ENCODE measurements at regions not wholly inside any gene's neighbourhood (a gene's known extent, or its start where the extent isn't known, plus 50 kb on each side); places are given as distances from the start of the nearest gene placed in this dataset.

DNA sequence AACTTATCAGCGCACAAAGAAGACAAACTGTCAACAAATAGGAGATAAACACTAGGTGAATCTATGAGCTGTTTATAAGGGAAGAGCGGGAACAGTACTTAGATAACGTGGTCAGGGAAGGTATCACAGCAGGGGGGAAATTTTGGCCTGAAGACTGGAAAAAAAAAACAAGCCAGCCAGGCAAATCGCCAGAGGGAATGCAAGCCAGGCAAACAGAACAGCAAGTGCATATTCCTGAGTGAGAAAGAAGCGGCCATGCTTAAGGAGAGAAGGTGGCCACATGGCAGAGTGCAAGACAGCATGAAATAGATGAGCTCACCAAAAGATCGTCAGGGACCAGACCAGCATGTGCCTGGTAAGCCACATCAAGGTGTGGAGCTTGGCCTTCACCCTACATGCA is 466.5 kb upstream of the ARID1B start:
- no peak for DNase-seq (ENCODE audit: low read depth in 2 of 3, low spot score in 1 of 3)

GRCh38 chr6:156309017-156309416 is 468.2 kb upstream of the ARID1B start:
- no peak for DNase-seq (ENCODE audit: low read depth in 2 of 3, low spot score in 1 of 3)

- DNase-seq (ENCODE audit: low read depth in 2 of 3, low spot score in 1 of 3), result no peak
Observed at GRCh38 chr6:156308604-156309003, 468.6 kb upstream of the ARID1B start.

GRCh38 chr6:156306531-156306930 is 470.6 kb upstream of the ARID1B start:
- DNase-seq (ENCODE audit: low read depth in 2 of 3, low spot score in 1 of 3), result no peak

DNA sequence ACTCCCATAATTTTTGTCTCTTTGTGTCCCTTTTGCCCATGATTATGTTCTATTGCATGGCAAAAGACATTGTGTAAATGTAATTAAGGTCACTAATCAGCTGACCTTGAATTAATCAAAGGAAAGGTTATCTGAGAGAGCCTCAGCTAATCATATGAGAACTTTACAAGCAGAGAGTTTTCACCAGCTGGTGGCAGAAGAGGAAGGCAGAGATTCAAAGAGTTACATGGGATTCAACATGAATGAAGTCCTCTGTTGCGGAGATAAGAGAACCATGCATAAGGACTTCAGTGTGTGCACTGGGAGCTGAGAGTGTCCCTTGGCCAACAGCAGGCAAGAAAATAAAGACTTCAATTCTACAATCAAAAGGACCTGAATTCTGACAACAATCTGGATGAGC is 494.1 kb upstream of the ARID1B start:
- DNase-seq (ENCODE audit: low read depth in 2 of 3, low spot score in 1 of 3), result no peak

- DNase-seq (ENCODE audit: low read depth in 2 of 3, low spot score in 1 of 3), result no peak
Observed at GRCh38 chr6:156282087-156282486, 495.1 kb upstream of the ARID1B start.

DNA sequence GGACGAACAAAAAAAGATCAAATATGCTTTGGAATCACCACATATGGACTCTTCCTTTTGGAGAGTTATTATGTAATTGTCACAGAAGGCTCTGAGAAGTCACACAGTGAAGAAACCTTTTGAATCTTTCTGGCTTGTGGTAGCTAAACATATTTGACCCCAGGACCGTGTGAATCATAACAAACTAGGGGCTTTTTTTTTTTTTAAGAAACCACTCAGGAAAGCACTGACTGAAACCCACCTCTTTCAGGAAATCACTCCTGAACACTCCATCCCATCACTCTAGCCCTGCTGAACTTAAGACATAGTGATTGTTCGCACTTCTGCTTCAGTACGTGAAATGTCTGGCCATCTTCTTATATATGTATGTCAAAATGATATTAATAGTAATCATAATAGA is 495.9 kb upstream of the ARID1B start:
- DNase-seq (ENCODE audit: low read depth in 2 of 3, low spot score in 1 of 3), result no peak

GRCh38 chr6:156280065-156280464 is 497.1 kb upstream of the ARID1B start:
- DNase-seq (ENCODE audit: low read depth in 2 of 3, low spot score in 1 of 3), result no peak

- DNase-seq (ENCODE audit: low read depth in 2 of 3, low spot score in 1 of 3), result no peak
Observed at GRCh38 chr6:156279261-156279969, 497.8 kb upstream of the ARID1B start.

DNA sequence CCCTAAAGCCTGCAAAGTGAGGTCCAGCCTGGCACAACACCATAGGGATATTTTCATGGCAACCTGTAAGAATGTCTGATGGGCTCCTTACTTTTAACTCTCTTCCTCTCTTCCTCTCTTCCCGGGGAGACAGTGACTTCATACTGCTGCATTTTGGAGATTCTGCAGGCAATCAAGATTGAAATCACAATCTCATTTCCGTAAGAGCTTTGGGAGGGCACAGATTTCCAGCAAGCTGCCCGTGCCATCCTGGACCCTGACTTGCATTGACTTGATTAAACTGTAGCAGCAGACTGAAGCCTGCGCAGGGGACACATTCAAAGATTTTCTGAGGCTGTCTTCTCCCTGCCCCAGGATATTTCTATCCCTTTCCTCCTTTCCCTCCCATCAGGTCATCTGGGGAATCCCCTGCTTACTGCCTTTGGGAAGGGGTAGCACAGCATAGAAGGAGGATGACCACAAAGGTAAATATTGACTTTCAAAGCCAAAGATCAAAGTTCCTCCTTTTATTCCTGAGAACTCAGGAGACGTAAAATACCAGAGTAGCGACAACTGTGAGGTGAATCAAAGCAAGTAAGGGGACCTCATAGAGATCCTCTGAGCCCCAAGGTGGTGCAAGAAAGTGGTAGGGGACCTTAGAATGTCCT is 504.0 kb upstream of the ARID1B start:
- DNase-seq (ENCODE audit: low read depth in 2 of 3, low spot score in 1 of 3), result no peak

GRCh38 chr6:156269751-156270369 is 507.3 kb upstream of the ARID1B start:
- DNase-seq (ENCODE audit: low read depth in 2 of 3, low spot score in 1 of 3), result no peak

GRCh38 chr6:156268849-156269248 is 508.3 kb upstream of the ARID1B start:
- DNase-seq (ENCODE audit: low read depth in 2 of 3, low spot score in 1 of 3), result no peak

DNA sequence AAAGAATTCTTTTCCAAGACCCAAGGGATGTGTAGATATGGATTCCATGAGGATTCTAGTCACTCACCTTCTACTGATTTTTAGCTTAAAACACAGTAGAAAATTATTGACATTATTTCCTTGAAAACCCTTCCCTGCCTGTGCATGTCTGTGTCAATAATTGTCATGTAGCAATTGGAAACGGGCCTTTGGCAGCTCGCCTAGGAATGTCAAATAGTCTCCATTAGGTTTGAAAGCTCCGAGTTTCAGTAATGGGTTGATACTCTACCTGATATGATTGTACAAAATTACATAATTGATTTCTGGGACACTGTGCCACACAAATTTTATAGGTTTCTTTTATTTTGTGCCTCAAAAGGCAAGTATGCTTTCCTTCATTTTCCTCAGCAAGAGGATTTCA is 515.2 kb upstream of the ARID1B start:
- DNase-seq (ENCODE audit: low read depth in 2 of 3, low spot score in 1 of 3), result no peak

DNA sequence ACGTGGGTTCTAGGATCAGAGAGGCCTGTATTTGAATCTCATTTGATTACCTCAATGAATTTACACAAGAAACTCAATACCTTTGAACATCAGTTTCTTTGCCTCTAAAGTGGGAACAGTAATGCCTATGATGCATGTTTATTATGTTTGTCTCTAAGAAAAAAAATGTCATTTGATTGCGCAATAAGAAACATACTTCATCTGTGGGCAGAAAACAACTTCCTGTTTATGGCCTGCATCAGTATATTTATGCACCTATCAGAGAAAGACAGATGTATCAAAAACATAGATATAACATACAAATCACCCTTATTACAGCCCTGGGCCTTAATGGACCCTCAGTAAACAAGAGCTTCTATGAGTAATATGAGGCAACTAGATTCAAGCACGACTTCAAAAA is 516.4 kb upstream of the ARID1B start:
- DNase-seq (ENCODE audit: low read depth in 2 of 3, low spot score in 1 of 3), result no peak

DNA sequence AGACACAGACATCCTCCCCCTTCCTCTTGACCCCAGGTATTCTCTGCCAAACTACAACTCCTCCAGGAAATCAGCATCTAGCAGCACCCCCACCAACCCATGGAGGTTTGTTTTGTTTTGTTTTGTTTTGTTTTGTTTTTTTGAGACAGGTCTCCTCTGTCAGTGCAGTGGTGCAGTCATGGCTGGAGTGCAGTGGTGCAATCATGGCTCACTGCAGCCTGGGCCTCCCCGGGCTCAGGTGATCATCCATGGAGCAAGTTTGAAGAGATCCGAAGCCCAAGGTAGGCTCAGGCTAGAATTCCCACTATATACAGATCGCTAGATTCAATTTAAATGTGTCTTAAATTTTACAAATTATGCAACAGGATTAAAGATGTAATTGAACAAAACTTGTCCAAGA is 518.2 kb upstream of the ARID1B start:
- no peak for DNase-seq (ENCODE audit: low read depth in 2 of 3, low spot score in 1 of 3)

DNA sequence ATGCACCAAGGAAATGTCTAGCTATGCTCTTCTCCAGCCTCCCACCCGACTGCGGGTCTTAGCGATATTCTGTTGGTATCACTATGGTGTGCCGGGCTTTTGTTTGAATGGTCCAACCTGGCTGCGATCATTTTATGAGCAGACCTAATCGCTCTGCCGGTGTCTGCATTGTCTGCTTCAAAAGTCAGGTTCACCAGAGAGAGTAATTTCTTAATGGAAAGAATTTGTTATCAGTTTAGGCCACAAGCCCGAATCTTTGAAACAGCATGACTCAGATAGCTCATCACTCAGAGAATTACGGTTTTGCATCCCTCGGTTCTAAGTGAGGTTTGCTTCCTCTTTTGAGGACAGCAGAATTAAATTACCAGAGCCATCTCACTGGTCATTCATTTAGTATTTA is 521.0 kb upstream of the ARID1B start:
- DNase-seq (ENCODE audit: low read depth in 2 of 3, low spot score in 1 of 3), result peak in 1 of 3 donors; percentile 20

- DNase-seq (ENCODE audit: low read depth in 2 of 3, low spot score in 1 of 3), result no peak
Observed at GRCh38 chr6:156254240-156254639, 522.9 kb upstream of the ARID1B start.

- peak; percentile 7 to 45 (median 12) for DNase-seq (ENCODE audit: low read depth in 2 of 3, low spot score in 1 of 3)
Observed at GRCh38 chr6:156250593-156250992, 526.6 kb upstream of the ARID1B start.

GRCh38 chr6:156242206-156242605 is 535.0 kb upstream of the ARID1B start:
- DNase-seq (ENCODE audit: low read depth in 2 of 3, low spot score in 1 of 3), result no peak

DNA sequence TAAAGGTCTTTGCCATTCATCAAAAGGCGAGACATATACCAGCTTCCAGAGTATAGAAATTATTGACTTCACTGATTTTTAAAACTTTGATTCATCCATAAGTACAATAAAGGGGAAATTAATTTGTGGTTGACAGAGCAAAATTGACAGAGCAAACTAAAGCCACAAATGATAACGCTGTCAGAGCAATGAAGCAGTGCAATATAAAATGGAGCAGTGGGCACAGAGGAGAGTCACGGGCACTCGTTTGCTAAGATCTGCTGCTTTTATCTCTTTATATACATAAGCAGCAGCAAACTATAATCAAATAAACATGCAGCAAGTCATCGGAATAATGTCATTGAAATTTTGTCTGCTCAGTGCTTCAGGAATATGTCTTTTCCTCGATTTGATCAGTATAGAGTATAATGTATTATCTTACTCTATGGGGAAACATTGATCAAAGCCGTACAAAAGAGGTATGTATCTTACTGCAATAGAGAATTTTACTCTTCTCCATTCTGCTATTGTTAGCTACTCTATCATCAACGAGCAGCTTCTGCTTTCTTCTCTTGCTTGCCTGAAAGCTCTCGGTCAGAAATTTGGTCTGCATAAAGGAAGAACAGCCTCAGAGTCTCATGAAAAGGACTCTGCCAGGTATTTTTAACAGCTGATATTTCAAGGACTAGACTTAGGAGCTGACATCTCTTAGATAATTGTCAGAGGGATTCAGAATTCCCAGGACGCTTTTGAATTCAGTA is 546.0 kb upstream of the ARID1B start:
- DNase-seq (ENCODE audit: low read depth in 2 of 3, low spot score in 1 of 3), result no peak

DNA sequence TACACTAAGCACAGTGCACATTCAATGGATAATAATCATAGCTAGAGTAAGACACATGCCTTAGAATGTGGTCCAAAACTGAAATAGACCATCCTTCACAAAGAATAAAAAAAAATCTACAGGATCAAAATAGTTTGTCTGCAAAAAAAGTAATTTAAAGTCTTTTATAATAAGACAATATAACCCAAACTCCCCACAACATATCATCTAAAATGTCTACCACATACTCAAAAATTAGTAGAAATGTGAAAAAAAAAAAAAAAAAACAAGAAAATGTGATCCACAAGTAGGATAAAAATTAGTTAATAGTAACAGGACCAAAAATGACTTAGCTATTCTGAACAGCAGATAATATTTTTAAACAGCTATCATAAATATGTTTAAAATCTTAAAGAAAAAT is 557.2 kb upstream of the ARID1B start:
- DNase-seq (ENCODE audit: low read depth in 2 of 3, low spot score in 1 of 3), result no peak

DNA sequence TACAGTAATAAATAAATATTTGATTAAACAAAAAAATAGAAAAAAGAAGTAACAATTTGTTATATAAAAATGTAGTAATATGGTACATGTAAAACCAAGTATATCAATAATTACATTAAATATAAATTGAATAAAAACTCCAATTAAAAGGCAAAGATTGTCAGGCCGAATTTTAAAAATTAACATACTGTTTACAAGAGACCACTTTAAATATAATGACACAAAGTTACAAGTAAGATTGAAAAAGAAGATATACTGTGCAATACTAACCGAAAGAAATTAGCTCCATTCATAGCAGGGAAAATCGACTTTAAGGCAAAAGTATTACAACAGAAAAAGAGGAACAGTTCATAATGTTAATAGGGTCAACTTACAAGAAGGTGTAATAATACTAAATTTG is 571.5 kb upstream of the ARID1B start:
- no peak for DNase-seq (ENCODE audit: low read depth in 2 of 3, low spot score in 1 of 3)

Data from stimulated activated CD4-positive, alpha-beta T cell treated with anti-CD3 and anti-CD28 coated beads, Interleukin-12 subunit alpha, Interleukin-12 subunit beta, amount 100 ng/mL, for 48 hours (primary cell).